Neural cell (in vitro differentiated cells): ENCODE measurements at regions not wholly inside any gene's neighbourhood (a gene's known extent, or its start where the extent isn't known, plus 50 kb on each side); places are given as distances from the start of the nearest gene placed in this dataset.

Experiments
- H2AFZ ChIP-seq: fragments of 200-600, 300-800 bp; sonication (generic), shearing (Covaris generic); 2 replicates; pipeline ENCODE4 v1.6.0; 2014; ENCODE audit warnings: low read depth, mild to moderate bottlenecking, antibody characterized with exemption, low read length, moderate library complexity
- H3F3A ChIP-seq: fragments of 200-600 bp; shearing (Covaris generic); 2 replicates; pipeline ENCODE4 v1.6.1; 2016; ENCODE audit warnings: mild to moderate bottlenecking, moderate library complexity, mixed read lengths, antibody characterized with exemption, low read length; ENCODE audit not compliant: insufficient read depth, poor library complexity, severe bottlenecking
- H3K27ac ChIP-seq: fragments of 200-600, 300-800 bp; sonication (generic), shearing (Covaris generic); 2 replicates; pipeline ENCODE4 v1.5.1; 2014; ENCODE audit warnings: mild to moderate bottlenecking, low read length, moderate library complexity
- H3K27me3 ChIP-seq: fragments of 300-800, 200-600 bp; sonication (generic), shearing (Covaris generic); 2 replicates; pipeline ENCODE4 v1.6.0; 2014; ENCODE audit warnings: mild to moderate bottlenecking, low read depth, low read length, moderate library complexity; ENCODE audit not compliant: insufficient read depth
- H3K36me3 ChIP-seq: fragments of 300-800, 200-600 bp; sonication (generic), shearing (Covaris generic); 2 replicates; pipeline ENCODE4 v1.5.1; 2014; ENCODE audit warnings: mild to moderate bottlenecking, antibody characterized with exemption, low read length, moderate library complexity; ENCODE audit not compliant: insufficient read depth
- H3K4me2 ChIP-seq: fragments of 300-800, 200-600 bp; sonication (generic), shearing (Covaris generic); 2 replicates; pipeline ENCODE4 v1.6.0; 2014; ENCODE audit warnings: mild to moderate bottlenecking, low read length
- H3K4me3 ChIP-seq: fragments of 300-800, 200-600 bp; sonication (generic), shearing (Covaris generic); 2 replicates; pipeline ENCODE4 v1.5.1; 2014; ENCODE audit warnings: mild to moderate bottlenecking, low read length, moderate library complexity
- H3K79me2 ChIP-seq: fragments of 200-600 bp; shearing (Covaris generic); replicated peaks from 2 replicates; pipeline ENCODE4 v1.6.0; 2014; ENCODE audit warnings: mild to moderate bottlenecking, low read length, moderate library complexity; ENCODE audit not compliant: insufficient read depth
- H3K9ac ChIP-seq: fragments of 300-800, 200-600 bp; sonication (generic), shearing (Covaris generic); 2 replicates; pipeline ENCODE4 v1.6.1; 2016; ENCODE audit warnings: mild to moderate bottlenecking, low read length, mixed read lengths
- H3K9me2 ChIP-seq: fragments of 200-600 bp; shearing (Covaris generic); 2 replicates; pipeline ENCODE4 v1.6.1; 2016; ENCODE audit warnings: mild to moderate bottlenecking, low read length, mixed read lengths; ENCODE audit not compliant: insufficient read depth
- H3K9me3 ChIP-seq: fragments of 200-600, 300-800 bp; sonication (generic), shearing (Covaris generic); 2 replicates; pipeline ENCODE4 v1.6.1; 2016; ENCODE audit warnings: mild to moderate bottlenecking, mixed run types, low read length, moderate library complexity, mixed read lengths
- H4K20me1 ChIP-seq: fragments of 200-600 bp; shearing (Covaris generic); 2 replicates; pipeline ENCODE4 v1.6.1; 2016; ENCODE audit warnings: mild to moderate bottlenecking, mixed run types; ENCODE audit not compliant: insufficient read depth
- CTCF ChIP-seq: fragments of 450-650 bp; IDR thresholded peaks from 2 replicates; pipeline ENCODE4 v1.5.1; 2014; ENCODE audit warnings: antibody characterized with exemption, mild to moderate bottlenecking, moderate library complexity; ENCODE audit not compliant: poor library complexity, severe bottlenecking
- EP300 ChIP-seq: fragments of 450-650 bp; conservative IDR thresholded peaks from 2 replicates; pipeline ENCODE4 v1.6.1; 2014; ENCODE audit warnings: antibody characterized with exemption, mild to moderate bottlenecking, moderate library complexity; ENCODE audit not compliant: poor library complexity, severe bottlenecking
- EZH2 ChIP-seq: fragments of 200-600, 300-800 bp; shearing (Covaris generic), sonication (generic); IDR thresholded peaks from 2 replicates; pipeline ENCODE4 v1.6.1; 2014; ENCODE audit warnings: antibody characterized with exemption, low read length, borderline replicate concordance, mild to moderate bottlenecking; ENCODE audit not compliant: insufficient read depth, poor library complexity, severe bottlenecking
- MXI1 ChIP-seq: fragments of 450-650 bp; conservative IDR thresholded peaks from 2 replicates; pipeline ENCODE4 v1.6.1; 2014; ENCODE audit warnings: antibody characterized with exemption, mild to moderate bottlenecking; ENCODE audit not compliant: poor library complexity, severe bottlenecking
- POLR2AphosphoS5 ChIP-seq: IDR thresholded peaks from 2 replicates; pipeline ENCODE4 v1.6.1; 2012
- RAD21 ChIP-seq: fragments of 450-650 bp; conservative IDR thresholded peaks from 2 replicates; pipeline ENCODE4 v1.6.1; 2014; ENCODE audit warnings: antibody characterized with exemption, mild to moderate bottlenecking, moderate library complexity
- REST ChIP-seq: IDR thresholded peaks from 2 replicates; pipeline ENCODE4 v1.6.1; 2012; ENCODE audit warnings: borderline replicate concordance
- SMC3 ChIP-seq: fragments of 450-650 bp; conservative IDR thresholded peaks from 2 replicates; pipeline ENCODE4 v1.6.1; 2014; ENCODE audit warnings: antibody characterized with exemption, mild to moderate bottlenecking, moderate library complexity; ENCODE audit not compliant: poor library complexity
- TAF1 ChIP-seq: IDR thresholded peaks from 2 replicates; pipeline ENCODE4 v1.6.1; 2012; ENCODE audit warnings: low read depth

DNA sequence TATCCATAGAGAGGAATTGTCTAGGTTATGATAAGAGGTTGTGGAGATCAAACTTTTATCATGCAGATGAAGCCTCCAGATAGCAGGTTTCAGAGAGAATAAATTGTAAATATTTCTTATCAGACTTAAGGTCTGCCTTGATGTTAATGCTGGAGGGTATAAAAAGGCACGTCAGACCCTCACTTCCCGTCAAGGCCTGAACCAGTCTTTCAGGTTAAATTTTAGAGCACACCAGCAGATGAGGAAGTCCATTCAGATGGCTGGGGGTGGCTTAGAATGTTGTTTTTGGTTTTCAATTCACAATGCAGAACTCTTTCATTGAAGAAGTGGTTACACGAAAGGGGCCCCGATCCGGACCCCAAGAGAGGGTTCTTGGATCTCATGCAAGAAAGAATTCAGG is 144.4 kb upstream of the FBXO11 start:
- H3F3A ChIP-seq: no peaks in the 10 kb centered on the region

DNA sequence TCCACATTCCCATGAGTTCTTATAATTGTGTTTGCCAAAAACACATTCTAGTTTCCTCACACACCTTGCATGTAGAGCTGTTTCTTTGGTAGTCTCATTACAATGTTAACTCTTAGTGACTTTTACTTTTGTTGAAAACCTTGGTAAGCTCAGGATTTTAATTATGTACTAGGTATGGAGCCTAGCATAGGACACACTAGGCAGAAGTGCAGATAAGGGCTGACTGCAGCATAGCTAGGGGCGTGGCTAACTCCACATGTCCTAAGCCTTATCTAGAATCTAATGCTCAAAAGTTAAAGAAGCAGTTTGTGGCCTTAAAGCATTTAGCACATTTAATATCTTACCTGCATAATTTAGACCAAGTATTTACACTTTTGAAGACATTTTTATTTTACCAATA is 153.7 kb upstream of the FBXO11 start:
- no peaks in the 10 kb centered on the region for H3K27me3 ChIP-seq
- H3K79me2 ChIP-seq: no peaks in the 10 kb centered on the region
- no peaks in the 10 kb centered on the region for H3F3A ChIP-seq
- H3K27ac ChIP-seq: no peak overlapping the region
- H3K9me2 ChIP-seq: no peaks in the 10 kb centered on the region
- no peak overlapping the region for H3K9ac ChIP-seq
- H3K4me2 ChIP-seq: no peak overlapping the region
- no peaks in the 10 kb centered on the region for H4K20me1 ChIP-seq
- no peak overlapping the region for H2AFZ ChIP-seq
- H3K36me3 ChIP-seq: no peaks in the 10 kb centered on the region
- H3K4me3 ChIP-seq: no peak overlapping the region
- no peaks in the 10 kb centered on the region for H3K9me3 ChIP-seq
- TF ChIP-seq RAD21 (no peak), EP300 (no peak), TAF1 (no peak), MXI1 (no peak), REST (no peak), SMC3 (no peak), CTCF (no peak)

More for the DNA sequence above, 144.4 kb upstream of the FBXO11 start:
- Histone ChIP-seq H3K9me3 (no peaks in the 10 kb centered on the region), H3K9me2 (no peaks in the 10 kb centered on the region), H4K20me1 (no peaks in the 10 kb centered on the region), H2AFZ (no peak overlapping the region), H3K4me2 (no peak overlapping the region), H3K27ac (no peak overlapping the region), H3K4me3 (no peak overlapping the region), H3K79me2 (no peaks in the 10 kb centered on the region), H3K27me3 (no peaks in the 10 kb centered on the region), H3K36me3 (no peaks in the 10 kb centered on the region), H3K9ac (no peak overlapping the region)
- no peak for TF ChIP-seq TAF1
- no peak for TF ChIP-seq REST
- no peak for TF ChIP-seq RAD21
- no peak for TF ChIP-seq EP300
- TF ChIP-seq SMC3: no peak
- no peak for TF ChIP-seq MXI1
- no peak for TF ChIP-seq EZH2
- no peak for TF ChIP-seq POLR2AphosphoS5
- TF ChIP-seq CTCF: no peak
